Transverse colon (tissue), 4 donors: ENCODE measurements at regions not wholly inside any gene's neighbourhood (a gene's known extent, or its start where the extent isn't known, plus 50 kb on each side); places are given as distances from the start of the nearest gene placed in this dataset.

Source experiments
- DNase-seq: peaks from one replicate; pipeline ENCODE4 v3.0.0-alpha.2; 2019
- H3K27ac ChIP-seq, 4 donors: fragments of 200-600 bp; sonication (generic); 2 replicates each; pipeline ENCODE4 v1.5.1; 2016 to 2018; ENCODE audit warnings: inconsistent platforms in 4 of 4
- H3K27me3 ChIP-seq: fragments of 200-600 bp; sonication (generic); 2 replicates; pipeline ENCODE4 v1.5.1; 2017; ENCODE audit warnings: inconsistent platforms
- H3K36me3 ChIP-seq, 4 donors: fragments of 200-600 bp; sonication (generic); 2 replicates each; pipeline ENCODE4 v1.5.1; 2017 to 2019; ENCODE audit warnings: inconsistent platforms in 4 of 4
- H3K4me1 ChIP-seq, 4 donors: fragments of 200-600 bp; sonication (generic); 2 replicates each; pipeline ENCODE4 v1.5.1; 2017 to 2020; ENCODE audit warnings: inconsistent platforms in 4 of 4
- H3K4me3 ChIP-seq, 4 donors: fragments of 200-600 bp; sonication (generic); 1 replicate in 1 of 4; 2 replicates in 3 of 4; pipeline versions ENCODE4 v1.5.1 to v1.6.1; 2017 to 2019; ENCODE audit warnings: inconsistent platforms in 4 of 4
- H3K9me3 ChIP-seq, 2 donors: fragments of 200-600 bp; sonication (generic); 2 replicates each; pipeline ENCODE4 v1.5.1; 2017 to 2019; ENCODE audit warnings: inconsistent platforms in 2 of 2
- EP300 ChIP-seq: sonication (generic); formaldehyde crosslinking; IDR thresholded peaks from one replicate; pipeline ENCODE4 v1.6.1; 2017; ENCODE audit warnings: antibody characterized with exemption, low read depth
- POLR2A ChIP-seq: fragments of 450-650 bp; IDR thresholded peaks from one replicate; pipeline ENCODE4 v1.6.1; 2016; ENCODE audit warnings: antibody characterized with exemption, mild to moderate bottlenecking, moderate library complexity
- POLR2AphosphoS5 ChIP-seq, 3 donors: sonication (generic); formaldehyde crosslinking; IDR thresholded peaks; one replicate each; pipeline ENCODE4 v1.6.1; 2016; ENCODE audit warnings: antibody characterized with exemption in 3 of 3
- WGBS, 2 donors: methylation state at CpG; one replicate each; pipeline ENCODE4 v1.1.5; 2018; ENCODE audit warnings: low coverage in 1 of 2; 5-methylcytosine and 5-hydroxymethylcytosine counted together
- in situ Hi-C, 4 donors: fragments of 200-750 bp; cut with MboI; loops; one replicate each; pipeline versions ENCODE4 v1.15.0 to v1.15.1; 2017; ENCODE audit warnings: low sequenced_read_pairs in 3 of 4, low pct_ligation_motif_present in 1 of 4, low pct_unique_long_range_greater_than_20kb in 1 of 4
- intact Hi-C: fragments of 100-400 bp; cut with DNase I; formaldehyde crosslinking; loops from one replicate; pipeline ENCODE4 v1.15.1; 2023; ENCODE audit warnings: low total_unique reads
- TF ChIP-seq, protein P1 (sequence below), 5 experiments: fragments of 200-600 bp in 3 of 5; fragments of 450-650 bp in 2 of 5; sonication (generic) in 3 of 5; IDR thresholded peaks; 1 replicate in 2 of 5; 2 replicates in 3 of 5; pipeline ENCODE4 v1.5.1; 2016 to 2017; ENCODE audit warnings: antibody characterized with exemption in 5 of 5, inconsistent platforms in 3 of 5, mild to moderate bottlenecking in 2 of 5, moderate library complexity in 1 of 5

DNA sequence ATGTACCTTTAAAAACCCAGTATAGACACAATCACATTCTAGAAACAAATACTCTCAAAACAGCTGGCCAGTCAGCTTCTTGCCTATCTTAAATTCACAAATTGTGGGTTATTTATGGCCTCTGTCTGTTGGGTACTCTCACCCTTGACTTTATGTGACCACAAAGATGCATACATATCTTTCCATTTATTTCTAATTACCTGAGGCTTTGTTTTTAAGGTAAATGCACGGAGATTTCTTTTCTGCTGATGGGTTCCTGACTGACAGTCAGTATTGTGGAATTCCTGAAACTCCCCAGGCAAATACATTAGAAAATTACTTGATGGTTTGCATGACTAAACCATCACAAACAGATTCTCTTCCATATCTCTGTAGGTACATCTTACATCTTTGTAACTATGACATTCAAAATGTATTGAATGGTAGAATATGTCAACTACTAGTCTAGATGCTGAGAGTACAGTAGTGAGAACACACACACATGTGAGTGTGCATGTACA lies 107.7 kb downstream of the EDEM1 start:
- H3K4me1 ChIP-seq, result no peaks in the 10 kb centered on the region
- H3K27ac ChIP-seq, result no peak overlapping the region
- no peaks in the 10 kb centered on the region for H3K36me3 ChIP-seq
- TF ChIP-seq, protein P1, sequence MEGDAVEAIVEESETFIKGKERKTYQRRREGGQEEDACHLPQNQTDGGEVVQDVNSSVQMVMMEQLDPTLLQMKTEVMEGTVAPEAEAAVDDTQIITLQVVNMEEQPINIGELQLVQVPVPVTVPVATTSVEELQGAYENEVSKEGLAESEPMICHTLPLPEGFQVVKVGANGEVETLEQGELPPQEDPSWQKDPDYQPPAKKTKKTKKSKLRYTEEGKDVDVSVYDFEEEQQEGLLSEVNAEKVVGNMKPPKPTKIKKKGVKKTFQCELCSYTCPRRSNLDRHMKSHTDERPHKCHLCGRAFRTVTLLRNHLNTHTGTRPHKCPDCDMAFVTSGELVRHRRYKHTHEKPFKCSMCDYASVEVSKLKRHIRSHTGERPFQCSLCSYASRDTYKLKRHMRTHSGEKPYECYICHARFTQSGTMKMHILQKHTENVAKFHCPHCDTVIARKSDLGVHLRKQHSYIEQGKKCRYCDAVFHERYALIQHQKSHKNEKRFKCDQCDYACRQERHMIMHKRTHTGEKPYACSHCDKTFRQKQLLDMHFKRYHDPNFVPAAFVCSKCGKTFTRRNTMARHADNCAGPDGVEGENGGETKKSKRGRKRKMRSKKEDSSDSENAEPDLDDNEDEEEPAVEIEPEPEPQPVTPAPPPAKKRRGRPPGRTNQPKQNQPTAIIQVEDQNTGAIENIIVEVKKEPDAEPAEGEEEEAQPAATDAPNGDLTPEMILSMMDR (IDR thresholded peaks at IDR 0.05), result no peak
- TF ChIP-seq POLR2AphosphoS5 (IDR thresholded peaks at IDR 0.05) (no peak), EP300 (no peak), POLR2A (no peak)
- intact Hi-C loops (no loop called here), in situ Hi-C loops (no loop called here)
- H3K4me3 ChIP-seq, result no peak overlapping the region
- no peaks in the 10 kb centered on the region for H3K9me3 ChIP-seq
- 77 to 100% methylated on average over 1 of the region's 1 CpG for WGBS, 2 donors
- DNase-seq, result no peak
- no peaks in the 10 kb centered on the region for H3K27me3 ChIP-seq

DNA sequence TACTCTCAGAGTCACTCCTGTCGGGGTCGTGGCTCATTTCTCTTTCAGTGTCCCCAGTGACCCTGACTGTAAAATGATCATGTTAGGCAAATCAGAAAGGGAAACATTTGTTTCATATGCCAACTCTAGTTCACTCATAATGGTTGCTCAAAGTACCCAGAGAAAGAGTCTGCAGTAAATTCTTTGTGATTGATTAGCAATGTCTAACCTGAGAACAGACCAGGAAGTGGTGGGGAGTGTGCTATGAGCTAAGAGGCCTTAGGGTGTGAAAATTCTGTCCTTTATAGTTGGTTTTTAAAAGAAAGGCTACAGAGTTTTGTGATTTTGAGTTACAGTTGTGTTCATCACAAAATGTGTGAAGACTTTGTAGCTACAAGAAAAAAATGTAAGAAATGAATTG lies 108.9 kb downstream of the EDEM1 start:
- TF ChIP-seq EP300, result no peak
- TF ChIP-seq, protein P1 (IDR thresholded peaks at IDR 0.05), result no peak
- no peak for TF ChIP-seq POLR2A
- no peak overlapping the region for H3K27ac ChIP-seq
- H3K9me3 ChIP-seq, result no peaks in the 10 kb centered on the region
- DNase-seq, result no peak
- H3K4me3 ChIP-seq, result no peak overlapping the region
- intact Hi-C loops, result no loop called here
- in situ Hi-C loops, result no loop called here
- H3K4me1 ChIP-seq, result no peaks in the 10 kb centered on the region
- H3K36me3 ChIP-seq, result no peaks in the 10 kb centered on the region
- WGBS, 2 donors, result 88 to 100% methylated on average over 2 of the region's 2 CpGs
- no peaks in the 10 kb centered on the region for H3K27me3 ChIP-seq

DNA sequence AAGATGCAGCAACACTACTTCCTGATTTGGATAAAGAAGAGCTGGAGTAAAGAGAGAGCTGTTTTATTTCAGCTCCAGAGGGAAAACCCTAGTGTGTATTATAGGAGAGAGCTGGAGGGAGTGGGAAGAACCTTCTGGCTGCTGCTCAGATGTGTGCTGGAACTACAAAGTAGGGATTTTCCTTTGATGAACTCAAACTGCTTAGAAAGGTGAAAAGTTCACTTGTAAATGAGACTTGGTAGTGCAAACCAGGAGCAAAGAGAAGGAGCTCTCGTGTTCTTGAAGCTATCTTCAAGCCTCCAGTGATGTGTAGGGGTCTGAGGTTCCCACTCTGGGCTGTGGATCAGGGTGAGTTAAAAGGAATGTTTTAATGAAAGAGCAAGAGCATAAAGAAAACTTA lies 110.4 kb downstream of the EDEM1 start:
- H3K27ac ChIP-seq, result no peak overlapping the region
- H3K27me3 ChIP-seq, result no peaks in the 10 kb centered on the region
- 29 to 33% methylated on average over 1 of the region's 1 CpG for WGBS, 2 donors
- intact Hi-C loops, result no loop called here
- no peak overlapping the region for H3K4me3 ChIP-seq
- in situ Hi-C loops, result no loop called here
- no peak for TF ChIP-seq EP300
- H3K36me3 ChIP-seq, result no peaks in the 10 kb centered on the region
- no peaks in the 10 kb centered on the region for H3K4me1 ChIP-seq
- H3K9me3 ChIP-seq, result no peaks in the 10 kb centered on the region
- DNase-seq, result no peak

DNA sequence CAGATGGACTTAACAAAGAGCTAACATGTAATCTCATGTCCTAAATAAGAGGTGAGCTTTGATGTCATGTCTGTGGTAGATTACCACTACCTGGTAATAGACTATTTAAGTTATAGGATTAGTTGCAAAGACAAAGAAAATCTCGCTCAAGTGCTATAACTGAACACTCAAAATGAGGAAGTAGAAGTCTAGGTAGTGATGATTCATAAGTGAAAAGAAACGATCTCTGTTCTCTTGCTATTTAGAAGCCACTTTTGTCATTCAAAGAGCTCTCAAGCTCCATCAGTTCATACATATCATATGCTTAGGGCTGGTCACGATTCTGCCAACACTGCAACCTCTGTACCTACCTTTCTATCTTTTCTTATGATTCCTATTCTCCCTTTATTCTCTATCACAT lies 110.9 kb downstream of the EDEM1 start:
- in situ Hi-C loops, result no loop called here
- Histone ChIP-seq H3K36me3 (no peaks in the 10 kb centered on the region), H3K27me3 (no peaks in the 10 kb centered on the region), H3K4me3 (no peak overlapping the region), H3K9me3 (no peaks in the 10 kb centered on the region), H3K27ac (no peak overlapping the region), H3K4me1 (no peaks in the 10 kb centered on the region)
- intact Hi-C loops, result no loop called here
- no peak for DNase-seq
- 39 to 44% methylated on average over 3 of the region's 3 CpGs for WGBS, 2 donors
- TF ChIP-seq, protein P1 (IDR thresholded peaks at IDR 0.05), result no peak
- TF ChIP-seq EP300 (no peak), POLR2AphosphoS5 (IDR thresholded peaks at IDR 0.05) (no peak), POLR2A (no peak)

DNA sequence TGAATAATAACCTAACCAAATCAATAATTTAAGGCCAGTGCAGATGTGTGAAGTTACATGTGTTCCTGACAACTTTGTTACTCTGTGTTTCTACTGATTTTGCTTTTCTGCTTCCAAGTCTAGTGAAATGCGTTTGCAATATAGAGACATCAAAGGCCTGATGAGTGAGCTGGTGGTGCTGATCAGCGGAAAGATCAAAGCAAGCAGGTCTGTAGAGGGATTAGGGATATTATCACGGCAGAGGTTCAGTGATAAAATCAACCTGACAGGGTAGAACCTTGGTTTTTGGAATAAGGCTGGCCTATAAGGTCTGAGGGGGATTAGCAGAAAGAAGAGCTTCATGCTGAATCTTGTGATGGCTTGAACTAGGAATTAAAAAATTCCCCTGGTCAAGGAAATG lies 111.7 kb downstream of the EDEM1 start:
- H3K4me3 ChIP-seq, result no peak overlapping the region
- no peak for DNase-seq
- H3K36me3 ChIP-seq, result no peaks in the 10 kb centered on the region
- TF ChIP-seq, protein P1 (IDR thresholded peaks at IDR 0.05), result no peak
- TF ChIP-seq EP300, result no peak
- no peak for TF ChIP-seq POLR2A
- no peak for TF ChIP-seq POLR2AphosphoS5 (IDR thresholded peaks at IDR 0.05)
- H3K27me3 ChIP-seq, result no peaks in the 10 kb centered on the region
- WGBS, 2 donors, result 73 to 78% methylated on average over 3 of the region's 3 CpGs
- intact Hi-C loops, result no loop called here
- no peak overlapping the region for H3K27ac ChIP-seq
- in situ Hi-C loops, result no loop called here
- H3K9me3 ChIP-seq, result no peaks in the 10 kb centered on the region
- H3K4me1 ChIP-seq, result peaks cover 0 to 4% (median 0%) of the 10 kb centered on the region in 4 donors
